ENCODE measurements at regions not wholly inside any gene's neighbourhood (a gene's known extent, or its start where the extent isn't known, plus 50 kb on each side); places are given as distances from the start of the nearest gene placed in this dataset.

GRCh38 chr18:10120622-10121021 is 206.8 kb downstream of the VAPA start:
- TF ChIP-seq POLR2A (IDR thresholded peaks at IDR 0.05; ENCODE audit: low read depth, low read length) (no peak), CTCF (conservative IDR thresholded peaks at IDR 0.05; ENCODE audit: low read depth, low read length) (no peak), MAFK (IDR thresholded peaks at IDR 0.05; ENCODE audit: low read depth, low read length) (no peak), BHLHE40 (IDR thresholded peaks at IDR 0.05; ENCODE audit: low read depth, low read length) (no peak), ELK1 (IDR thresholded peaks at IDR 0.05; ENCODE audit: borderline replicate concordance, low read depth, low read length) (no peak), FOS (IDR thresholded peaks at IDR 0.05; ENCODE audit: low read depth, low read length) (no peak), NFE2L2 (IDR thresholded peaks at IDR 0.05; ENCODE audit: low read depth, low read length) (no peak)

All from IMR-90 (cell line).